ENCODE measurements at regions not wholly inside any gene's neighbourhood (a gene's known extent, or its start where the extent isn't known, plus 50 kb on each side); places are given as distances from the start of the nearest gene placed in this dataset.

- no peak overlapping the region for H3K4me3 ChIP-seq (ENCODE audit: low read length in 2 of 2)
- H3K4me1 ChIP-seq (ENCODE audit: control insufficient read depth, insufficient read depth, low read length) = no peaks in the 10 kb centered on the region
- peaks cover 3 to 4% of the 10 kb centered on the region in 2 donors for H3K27me3 ChIP-seq (ENCODE audit: control insufficient read depth in 1 of 2, insufficient read depth in 2 of 2, low read length in 2 of 2)
- no peaks in the 10 kb centered on the region for H3K9me3 ChIP-seq (ENCODE audit: control insufficient read depth in 2 of 2, low read length in 2 of 2)
- no peak overlapping the region for H3K27ac ChIP-seq (ENCODE audit: low read length)
- no peak overlapping the region for H3K9ac ChIP-seq (ENCODE audit: low read length in 2 of 2)
- no peaks in the 10 kb centered on the region for H3K36me3 ChIP-seq (ENCODE audit: control insufficient read depth in 2 of 2, insufficient read depth in 2 of 2, low read length in 2 of 2)
Measured at GRCh38 chr11:134677891-134678551, 266.0 kb upstream of the B3GAT1 start.

- peaks cover 3 to 4% of the 10 kb centered on the region in 2 donors for H3K27me3 ChIP-seq (ENCODE audit: control insufficient read depth in 1 of 2, insufficient read depth in 2 of 2, low read length in 2 of 2)
- no peaks in the 10 kb centered on the region for H3K36me3 ChIP-seq (ENCODE audit: control insufficient read depth in 2 of 2, insufficient read depth in 2 of 2, low read length in 2 of 2)
- H3K4me3 ChIP-seq (ENCODE audit: low read length in 2 of 2) = no peak overlapping the region
- H3K9ac ChIP-seq (ENCODE audit: low read length in 2 of 2) = no peak overlapping the region
- H3K9me3 ChIP-seq (ENCODE audit: control insufficient read depth in 2 of 2, low read length in 2 of 2) = no peaks in the 10 kb centered on the region
- H3K27ac ChIP-seq (ENCODE audit: low read length) = no peak overlapping the region
- H3K4me1 ChIP-seq (ENCODE audit: control insufficient read depth, insufficient read depth, low read length) = no peaks in the 10 kb centered on the region
Measured at GRCh38 chr11:134677397-134677822, 265.4 kb upstream of the B3GAT1 start.

- no peaks in the 10 kb centered on the region for H3K4me1 ChIP-seq (ENCODE audit: control insufficient read depth, insufficient read depth, low read length)
- H3K9ac ChIP-seq (ENCODE audit: low read length in 2 of 2) = no peak overlapping the region
- H3K27me3 ChIP-seq (ENCODE audit: control insufficient read depth in 1 of 2, insufficient read depth in 2 of 2, low read length in 2 of 2) = peaks cover under 1 to 3% of the 10 kb centered on the region in 2 donors
- H3K27ac ChIP-seq (ENCODE audit: low read length) = no peak overlapping the region
- no peaks in the 10 kb centered on the region for H3K36me3 ChIP-seq (ENCODE audit: control insufficient read depth in 2 of 2, insufficient read depth in 2 of 2, low read length in 2 of 2)
- no peak overlapping the region for H3K4me3 ChIP-seq (ENCODE audit: low read length in 2 of 2)
- no peaks in the 10 kb centered on the region for H3K9me3 ChIP-seq (ENCODE audit: control insufficient read depth in 2 of 2, low read length in 2 of 2)
Measured at GRCh38 chr11:134676516-134677287, 264.7 kb upstream of the B3GAT1 start.

GRCh38 chr11:134675983-134676382 is 263.9 kb upstream of the B3GAT1 start:
- H3K4me1 ChIP-seq (ENCODE audit: control insufficient read depth, insufficient read depth, low read length) = no peaks in the 10 kb centered on the region
- no peaks in the 10 kb centered on the region for H3K9me3 ChIP-seq (ENCODE audit: control insufficient read depth in 2 of 2, low read length in 2 of 2)
- no peak overlapping the region for H3K27ac ChIP-seq (ENCODE audit: low read length)
- H3K9ac ChIP-seq (ENCODE audit: low read length in 2 of 2) = no peak overlapping the region
- no peaks in the 10 kb centered on the region for H3K36me3 ChIP-seq (ENCODE audit: control insufficient read depth in 2 of 2, insufficient read depth in 2 of 2, low read length in 2 of 2)
- peaks cover under 1 to 3% of the 10 kb centered on the region in 2 donors for H3K27me3 ChIP-seq (ENCODE audit: control insufficient read depth in 1 of 2, insufficient read depth in 2 of 2, low read length in 2 of 2)
- H3K4me3 ChIP-seq (ENCODE audit: low read length in 2 of 2) = no peak overlapping the region

GRCh38 chr11:134674974-134675373 is 262.9 kb upstream of the B3GAT1 start:
- Histone ChIP-seq H3K9me3 (ENCODE audit: control insufficient read depth in 2 of 2, low read length in 2 of 2) (no peaks in the 10 kb centered on the region), H3K36me3 (ENCODE audit: control insufficient read depth in 2 of 2, insufficient read depth in 2 of 2, low read length in 2 of 2) (no peaks in the 10 kb centered on the region), H3K9ac (ENCODE audit: low read length in 2 of 2) (no peak overlapping the region), H3K4me3 (ENCODE audit: low read length in 2 of 2) (no peak overlapping the region), H3K27me3 (ENCODE audit: control insufficient read depth in 1 of 2, insufficient read depth in 2 of 2, low read length in 2 of 2) (peaks cover 2 to 4% of the 10 kb centered on the region in 2 donors), H3K27ac (ENCODE audit: low read length) (no peak overlapping the region), H3K4me1 (ENCODE audit: control insufficient read depth, insufficient read depth, low read length) (no peaks in the 10 kb centered on the region)

GRCh38 chr11:134670961-134671370 is 258.9 kb upstream of the B3GAT1 start:
- Histone ChIP-seq H3K36me3 (ENCODE audit: control insufficient read depth in 2 of 2, insufficient read depth in 2 of 2, low read length in 2 of 2) (no peaks in the 10 kb centered on the region), H3K9ac (ENCODE audit: low read length in 2 of 2) (no peak overlapping the region), H3K4me3 (ENCODE audit: low read length in 2 of 2) (no peak overlapping the region), H3K27ac (ENCODE audit: low read length) (no peak overlapping the region), H3K27me3 (ENCODE audit: control insufficient read depth in 1 of 2, insufficient read depth in 2 of 2, low read length in 2 of 2) (peaks cover 3 to 9% of the 10 kb centered on the region in 2 donors), H3K4me1 (ENCODE audit: control insufficient read depth, insufficient read depth, low read length) (no peaks in the 10 kb centered on the region), H3K9me3 (ENCODE audit: control insufficient read depth in 2 of 2, low read length in 2 of 2) (peaks cover 0 to 5% of the 10 kb centered on the region in 2 donors)

GRCh38 chr11:134670247-134670782 is 258.3 kb upstream of the B3GAT1 start:
- peaks cover 0 to 5% of the 10 kb centered on the region in 2 donors for H3K9me3 ChIP-seq (ENCODE audit: control insufficient read depth in 2 of 2, low read length in 2 of 2)
- H3K27me3 ChIP-seq (ENCODE audit: control insufficient read depth in 1 of 2, insufficient read depth in 2 of 2, low read length in 2 of 2) = peaks cover 3 to 9% of the 10 kb centered on the region in 2 donors
- H3K36me3 ChIP-seq (ENCODE audit: control insufficient read depth in 2 of 2, insufficient read depth in 2 of 2, low read length in 2 of 2) = no peaks in the 10 kb centered on the region
- no peak overlapping the region for H3K4me3 ChIP-seq (ENCODE audit: low read length in 2 of 2)
- no peak overlapping the region for H3K9ac ChIP-seq (ENCODE audit: low read length in 2 of 2)
- H3K27ac ChIP-seq (ENCODE audit: low read length) = no peak overlapping the region
- H3K4me1 ChIP-seq (ENCODE audit: control insufficient read depth, insufficient read depth, low read length) = no peaks in the 10 kb centered on the region

GRCh38 chr11:134669796-134670195 is 257.8 kb upstream of the B3GAT1 start:
- Histone ChIP-seq H3K36me3 (ENCODE audit: control insufficient read depth in 2 of 2, insufficient read depth in 2 of 2, low read length in 2 of 2) (no peaks in the 10 kb centered on the region), H3K9me3 (ENCODE audit: control insufficient read depth in 2 of 2, low read length in 2 of 2) (peaks cover 0 to 5% of the 10 kb centered on the region in 2 donors), H3K9ac (ENCODE audit: low read length in 2 of 2) (no peak overlapping the region), H3K4me3 (ENCODE audit: low read length in 2 of 2) (no peak overlapping the region), H3K27ac (ENCODE audit: low read length) (no peak overlapping the region), H3K27me3 (ENCODE audit: control insufficient read depth in 1 of 2, insufficient read depth in 2 of 2, low read length in 2 of 2) (peaks cover 3 to 9% of the 10 kb centered on the region in 2 donors), H3K4me1 (ENCODE audit: control insufficient read depth, insufficient read depth, low read length) (no peaks in the 10 kb centered on the region)

- H3K36me3 ChIP-seq (ENCODE audit: control insufficient read depth in 2 of 2, insufficient read depth in 2 of 2, low read length in 2 of 2) = no peaks in the 10 kb centered on the region
- H3K9ac ChIP-seq (ENCODE audit: low read length in 2 of 2) = no peak overlapping the region
- H3K4me1 ChIP-seq (ENCODE audit: control insufficient read depth, insufficient read depth, low read length) = no peaks in the 10 kb centered on the region
- H3K27ac ChIP-seq (ENCODE audit: low read length) = no peak overlapping the region
- no peak overlapping the region for H3K4me3 ChIP-seq (ENCODE audit: low read length in 2 of 2)
- H3K27me3 ChIP-seq (ENCODE audit: control insufficient read depth in 1 of 2, insufficient read depth in 2 of 2, low read length in 2 of 2) = peaks cover 3 to 9% of the 10 kb centered on the region in 2 donors
- H3K9me3 ChIP-seq (ENCODE audit: control insufficient read depth in 2 of 2, low read length in 2 of 2) = peaks cover 0 to 5% of the 10 kb centered on the region in 2 donors
Measured at GRCh38 chr11:134668796-134669195, 256.8 kb upstream of the B3GAT1 start.

GRCh38 chr11:134668076-134668475 is 256.0 kb upstream of the B3GAT1 start:
- H3K9me3 ChIP-seq (ENCODE audit: control insufficient read depth in 2 of 2, low read length in 2 of 2) = peaks cover 0 to 5% of the 10 kb centered on the region in 2 donors
- H3K4me1 ChIP-seq (ENCODE audit: control insufficient read depth, insufficient read depth, low read length) = no peaks in the 10 kb centered on the region
- H3K4me3 ChIP-seq (ENCODE audit: low read length in 2 of 2) = no peak overlapping the region
- peaks cover 3 to 9% of the 10 kb centered on the region in 2 donors for H3K27me3 ChIP-seq (ENCODE audit: control insufficient read depth in 1 of 2, insufficient read depth in 2 of 2, low read length in 2 of 2)
- H3K27ac ChIP-seq (ENCODE audit: low read length) = no peak overlapping the region
- H3K9ac ChIP-seq (ENCODE audit: low read length in 2 of 2) = no peak overlapping the region
- no peaks in the 10 kb centered on the region for H3K36me3 ChIP-seq (ENCODE audit: control insufficient read depth in 2 of 2, insufficient read depth in 2 of 2, low read length in 2 of 2)

Data from stomach smooth muscle (tissue), 2 donors.